PC-9 (cell line): ENCODE measurements at regions not wholly inside any gene's neighbourhood (a gene's known extent, or its start where the extent isn't known, plus 50 kb on each side); places are given as distances from the start of the nearest gene placed in this dataset.

Experiments used
- CTCF ChIP-seq: fragments of 200-600 bp; sonication (generic); conservative IDR thresholded peaks from 2 replicates; pipeline ENCODE4 v1.6.1; 2017; ENCODE audit warnings: mixed run types, antibody characterized with exemption, mild to moderate bottlenecking, moderate library complexity
- EZH2 ChIP-seq: fragments of 200-600 bp; sonication (generic); IDR thresholded peaks from 2 replicates; pipeline ENCODE4 v1.8.0; 2017; ENCODE audit warnings: antibody characterized with exemption, low read depth

GRCh38 chr11:57100638-57101331, 81.0 kb upstream of the LRRC55 start:
- TF ChIP-seq CTCF (no peak), EZH2 (no peak)
